Calu3 (cell line): ENCODE measurements at regions not wholly inside any gene's neighbourhood (a gene's known extent, or its start where the extent isn't known, plus 50 kb on each side); places are given as distances from the start of the nearest gene placed in this dataset.

Source experiments
- BruUV-seq: library from RNA; stranded (reverse); fragments of 400-500 nt; replicated peaks from 2 replicates; lab custom pipeline; 2021; lab: Mats Ljungman, UMichigan
- CTCF ChIA-PET: fragments of 300-600 bp; sonication (Branson Sonifier 250); formaldehyde crosslinking; loops from one replicate; lab custom pipeline; 2022; ENCODE audit warnings: antibody characterized with exemption; lab: Charles Lee
- DNase-seq: peaks from one replicate; pipeline ENCODE4 v3.0.0; 2022
- H3K27ac Mint-ChIP-seq: one replicate; pipeline ENCODE4 v1.8.0; 2022; ENCODE audit warnings: mixed read lengths; ENCODE audit not compliant: unreplicated experiment
- H3K27me3 Mint-ChIP-seq: one replicate; pipeline ENCODE4 v1.8.0; 2022; ENCODE audit warnings: mixed read lengths; ENCODE audit not compliant: unreplicated experiment
- H3K36me3 Mint-ChIP-seq: one replicate; pipeline ENCODE4 v1.8.0; 2022; ENCODE audit warnings: mild to moderate bottlenecking, moderate library complexity, mixed read lengths; ENCODE audit not compliant: insufficient read depth, unreplicated experiment
- H3K4me1 Mint-ChIP-seq: one replicate; pipeline ENCODE4 v1.8.0; 2022; ENCODE audit warnings: mild to moderate bottlenecking, low read depth, mixed read lengths; ENCODE audit not compliant: unreplicated experiment
- H3K4me3 Mint-ChIP-seq: one replicate; pipeline ENCODE4 v1.8.0; 2022; ENCODE audit warnings: mild to moderate bottlenecking, low read depth, moderate library complexity, mixed read lengths; ENCODE audit not compliant: unreplicated experiment
- H3K9me3 Mint-ChIP-seq: one replicate; pipeline ENCODE4 v1.8.0; 2022; ENCODE audit warnings: low read depth, mixed read lengths; ENCODE audit not compliant: unreplicated experiment
- intact Hi-C: fragments of 100-400 bp; cut with micrococcal nuclease; formaldehyde crosslinking; loops from one replicate; pipeline ENCODE4 v1.10.0; 2022; ENCODE audit not compliant: unreplicated experiment
- TF ChIP-seq, protein P1 (sequence below): fragments of 200-600 bp; IDR thresholded peaks from one replicate; pipeline ENCODE4 v1.8.0; 2022; ENCODE audit warnings: antibody characterized with exemption; ENCODE audit not compliant: unreplicated experiment

DNA sequence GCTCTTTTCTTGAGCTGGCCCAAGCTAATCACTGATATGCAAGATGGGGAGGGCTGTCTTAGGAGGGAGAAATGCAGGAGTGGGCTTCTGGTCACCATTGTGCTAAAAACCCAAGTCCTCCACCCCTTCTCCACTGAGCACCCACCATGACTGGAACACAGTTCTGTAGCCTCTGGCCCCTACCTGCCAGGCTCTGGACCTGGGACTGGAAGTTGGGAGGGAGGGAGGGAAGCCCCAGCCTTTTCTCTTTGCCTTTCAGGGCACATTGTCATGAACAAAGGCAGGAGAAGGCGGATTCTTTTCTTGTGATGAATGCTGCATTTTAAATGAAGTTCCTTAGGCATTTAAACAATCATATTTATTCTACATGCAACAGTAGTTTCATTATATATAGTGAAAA, 559.1 kb upstream of the TRPC7 start:
- Mint-ChIP-seq H3K4me3 (no peak overlapping the region), H3K4me1 (no peaks in the 10 kb centered on the region), H3K27ac (no peak overlapping the region), H3K27me3 (peaks cover 19% of the 10 kb centered on the region), H3K36me3 (no peaks in the 10 kb centered on the region), H3K9me3 (peaks cover 6% of the 10 kb centered on the region)
- intact Hi-C loops: no loop called here
- BruUV-seq: no TSS peak
- DNase-seq: no peak
- TF ChIP-seq, protein P1, sequence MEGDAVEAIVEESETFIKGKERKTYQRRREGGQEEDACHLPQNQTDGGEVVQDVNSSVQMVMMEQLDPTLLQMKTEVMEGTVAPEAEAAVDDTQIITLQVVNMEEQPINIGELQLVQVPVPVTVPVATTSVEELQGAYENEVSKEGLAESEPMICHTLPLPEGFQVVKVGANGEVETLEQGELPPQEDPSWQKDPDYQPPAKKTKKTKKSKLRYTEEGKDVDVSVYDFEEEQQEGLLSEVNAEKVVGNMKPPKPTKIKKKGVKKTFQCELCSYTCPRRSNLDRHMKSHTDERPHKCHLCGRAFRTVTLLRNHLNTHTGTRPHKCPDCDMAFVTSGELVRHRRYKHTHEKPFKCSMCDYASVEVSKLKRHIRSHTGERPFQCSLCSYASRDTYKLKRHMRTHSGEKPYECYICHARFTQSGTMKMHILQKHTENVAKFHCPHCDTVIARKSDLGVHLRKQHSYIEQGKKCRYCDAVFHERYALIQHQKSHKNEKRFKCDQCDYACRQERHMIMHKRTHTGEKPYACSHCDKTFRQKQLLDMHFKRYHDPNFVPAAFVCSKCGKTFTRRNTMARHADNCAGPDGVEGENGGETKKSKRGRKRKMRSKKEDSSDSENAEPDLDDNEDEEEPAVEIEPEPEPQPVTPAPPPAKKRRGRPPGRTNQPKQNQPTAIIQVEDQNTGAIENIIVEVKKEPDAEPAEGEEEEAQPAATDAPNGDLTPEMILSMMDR: no peak
- CTCF ChIA-PET: interaction anchor here (1.0 kb wide), 1 partner anchor 10 kb away, joined by 5 read pairs; no protein-coding TSS in a partner anchor

DNA sequence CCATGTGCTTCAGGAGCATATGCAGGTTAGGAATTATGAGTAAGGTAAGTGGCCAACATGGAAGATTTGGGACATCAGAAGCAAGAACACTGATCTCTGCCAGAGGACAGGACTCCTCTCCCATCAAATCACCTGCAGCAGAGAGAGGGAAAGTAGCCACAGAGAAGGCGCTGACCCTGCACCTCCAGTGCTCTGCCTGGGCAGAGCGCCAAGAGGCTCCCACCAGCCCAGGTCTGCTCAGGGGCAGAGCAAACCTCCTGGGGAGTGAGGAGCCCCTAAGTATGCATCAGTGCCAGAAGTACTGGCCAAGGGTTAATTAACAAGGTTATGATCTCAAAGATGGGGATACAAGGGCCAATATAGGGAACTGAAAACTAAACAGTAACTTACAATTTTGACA, 545.3 kb upstream of the TRPC7 start:
- intact Hi-C loops: no loop called here
- H3K27ac Mint-ChIP-seq: no peak overlapping the region
- H3K9me3 Mint-ChIP-seq: no peaks in the 10 kb centered on the region
- H3K36me3 Mint-ChIP-seq: no peaks in the 10 kb centered on the region
- TF ChIP-seq, protein P1: no peak
- no TSS peak for BruUV-seq
- no peaks in the 10 kb centered on the region for H3K4me1 Mint-ChIP-seq
- H3K27me3 Mint-ChIP-seq: peaks cover 5% of the 10 kb centered on the region
- CTCF ChIA-PET: interaction anchor here (0.6 kb wide), 1 partner anchor 280 kb away, joined by 3 read pairs; no protein-coding TSS in a partner anchor
- H3K4me3 Mint-ChIP-seq: no peak overlapping the region
- no peak for DNase-seq

DNA sequence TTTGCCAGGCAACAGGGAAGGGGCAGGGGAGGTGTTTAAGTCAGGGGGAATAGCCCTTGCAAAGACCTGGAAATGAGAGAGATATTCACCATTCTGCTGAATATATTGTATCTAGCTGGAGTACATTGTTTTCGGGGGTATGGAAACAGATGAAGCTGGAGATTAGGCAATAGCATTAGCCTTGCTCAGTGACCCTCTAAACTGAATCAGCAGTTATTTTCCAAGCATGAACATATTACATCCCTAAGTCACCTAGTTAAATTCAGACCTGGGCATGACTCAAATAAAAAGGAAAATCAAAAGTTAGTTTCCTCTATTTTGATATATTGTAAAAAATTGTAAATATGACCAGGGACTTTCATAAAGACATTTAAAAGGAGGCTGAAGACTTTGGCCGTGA, 544.6 kb upstream of the TRPC7 start:
- BruUV-seq: no TSS peak
- no peak overlapping the region for H3K4me3 Mint-ChIP-seq
- DNase-seq: no peak
- no peak overlapping the region for H3K27ac Mint-ChIP-seq
- no peaks in the 10 kb centered on the region for H3K4me1 Mint-ChIP-seq
- CTCF ChIA-PET: no interaction called here
- TF ChIP-seq, protein P1: no peak
- H3K27me3 Mint-ChIP-seq: no peaks in the 10 kb centered on the region
- intact Hi-C loops: loop anchor here (5.0 kb wide), 1 partner anchor 42 kb away; no protein-coding TSS in a partner anchor
- H3K36me3 Mint-ChIP-seq: no peaks in the 10 kb centered on the region
- H3K9me3 Mint-ChIP-seq: no peaks in the 10 kb centered on the region

DNA sequence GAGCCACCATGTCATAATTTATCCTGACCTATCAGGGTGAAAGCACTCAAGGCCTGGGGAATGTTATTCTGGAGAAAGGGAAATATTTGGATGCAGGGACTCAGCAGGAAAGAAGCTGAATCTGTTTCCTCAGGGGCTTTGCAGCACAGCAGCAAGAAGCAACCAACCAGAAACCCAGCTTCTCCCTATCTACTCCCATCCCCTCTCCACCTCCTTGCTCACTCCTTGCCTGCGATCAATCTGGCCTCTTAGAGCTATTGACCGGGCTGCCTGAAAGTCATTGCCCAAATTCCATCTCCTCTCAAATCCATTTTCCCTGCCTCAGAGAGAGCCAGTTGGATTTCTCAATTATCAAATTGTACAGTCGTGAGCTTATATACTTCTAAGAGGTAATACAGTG, 542.0 kb upstream of the TRPC7 start:
- Mint-ChIP-seq H3K4me1 (no peaks in the 10 kb centered on the region), H3K4me3 (no peak overlapping the region), H3K27me3 (no peaks in the 10 kb centered on the region), H3K9me3 (no peaks in the 10 kb centered on the region), H3K36me3 (no peaks in the 10 kb centered on the region), H3K27ac (no peak overlapping the region)
- CTCF ChIA-PET: no interaction called here
- intact Hi-C loops: loop anchor here (5.0 kb wide), 1 partner anchor 45 kb away; no protein-coding TSS in a partner anchor
- TF ChIP-seq, protein P1: no peak
- no peak for DNase-seq
- no TSS peak for BruUV-seq
